ENCODE measurements at regions not wholly inside any gene's neighbourhood (a gene's known extent, or its start where the extent isn't known, plus 50 kb on each side); places are given as distances from the start of the nearest gene placed in this dataset.

- Mint-ChIP-seq H3K9me3 (ENCODE audit: insufficient read depth) (no peaks in the 10 kb centered on the region), H3K4me1 (no peaks in the 10 kb centered on the region), H3K27me3 (peaks cover 22% of the 10 kb centered on the region), H3K4me3 (no peak overlapping the region), H3K27ac (no peak overlapping the region)
- Histone ChIP-seq H3K4me3 (ENCODE audit: control extremely low read depth in 1 of 5, extremely low read depth in 1 of 5, insufficient read depth in 1 of 5, low read depth in 2 of 5, low read length in 4 of 5) (no peak overlapping the region), H3K79me2 (ENCODE audit: control insufficient read depth, insufficient read depth, low read length) (no peaks in the 10 kb centered on the region), H3K27me3 (replicated peaks in 1 of 4; ENCODE audit: control extremely low read depth in 1 of 4, control insufficient read depth in 3 of 4, insufficient read depth in 4 of 4, low read length in 3 of 4) (peaks cover 0 to 7% (median 3%) of the 10 kb centered on the region in 4 experiments), H3K36me3 (replicated peaks in 1 of 2; ENCODE audit: control extremely low read depth in 1 of 2, control insufficient read depth in 1 of 2, extremely low read depth in 1 of 2, insufficient read depth in 2 of 2, low read length in 1 of 2) (no peaks in the 10 kb centered on the region), H3K4me2 (replicated peaks; ENCODE audit: low read depth, low read length, poor library complexity, severe bottlenecking) (no peak overlapping the region), H2AFZ (ENCODE audit: insufficient read depth, low read depth, low read length, poor library complexity, severe bottlenecking) (no peak overlapping the region), H3K9ac (ENCODE audit: low read length) (no peak overlapping the region), H4K20me1 (ENCODE audit: control insufficient read depth, insufficient read depth, low read length, poor library complexity, severe bottlenecking) (no peaks in the 10 kb centered on the region), H3K27ac (ENCODE audit: low read length in 2 of 2) (no peak overlapping the region), H3K4me1 (ENCODE audit: control insufficient read depth in 2 of 2, insufficient read depth in 2 of 2, low read length in 2 of 2) (no peaks in the 10 kb centered on the region), H3K9me3 (ENCODE audit: control extremely low read depth in 1 of 3, control insufficient read depth in 2 of 3, insufficient read depth in 1 of 3, low read length in 2 of 3) (no peaks in the 10 kb centered on the region)
- DNase-seq: no peak
- ChIA-PET POLR2A (no interaction called here), CTCF (no interaction called here)
- intact Hi-C loops (cut with micrococcal nuclease): no loop called here
- no peak for ATAC-seq (ENCODE audit: low read depth)
- WGBS (ENCODE audit: insufficient coverage): 69% methylated on average over 2 of the region's 4 CpGs
- TF ChIP-seq EZH2 (IDR thresholded peaks at IDR 0.05; ENCODE audit: borderline replicate concordance, insufficient read depth, low read depth, low read length, poor library complexity, severe bottlenecking) (no peak), CTCF (IDR thresholded peaks at IDR 0.05) (no peak)
Observed at GRCh38 chr17:34164837-34165236, 90.2 kb upstream of the CCL2 start.

- Mint-ChIP-seq H3K27ac (no peak overlapping the region), H3K9me3 (ENCODE audit: insufficient read depth) (no peaks in the 10 kb centered on the region), H3K27me3 (peaks cover 22% of the 10 kb centered on the region), H3K4me3 (no peak overlapping the region), H3K4me1 (no peaks in the 10 kb centered on the region)
- ATAC-seq (ENCODE audit: low read depth) (no peak), DNase-seq (no peak)
- H3K36me3 ChIP-seq (replicated peaks in 1 of 2; ENCODE audit: control extremely low read depth in 1 of 2, control insufficient read depth in 1 of 2, extremely low read depth in 1 of 2, insufficient read depth in 2 of 2, low read length in 1 of 2): no peaks in the 10 kb centered on the region
- H3K9ac ChIP-seq (ENCODE audit: low read length): no peak overlapping the region
- TF ChIP-seq EZH2 (IDR thresholded peaks at IDR 0.05; ENCODE audit: borderline replicate concordance, insufficient read depth, low read depth, low read length, poor library complexity, severe bottlenecking) (no peak), CTCF (IDR thresholded peaks at IDR 0.05) (no peak)
- H3K79me2 ChIP-seq (ENCODE audit: control insufficient read depth, insufficient read depth, low read length): no peaks in the 10 kb centered on the region
- peaks cover 0 to 6% (median 1%) of the 10 kb centered on the region in 4 experiments for H3K27me3 ChIP-seq (replicated peaks in 1 of 4; ENCODE audit: control extremely low read depth in 1 of 4, control insufficient read depth in 3 of 4, insufficient read depth in 4 of 4, low read length in 3 of 4)
- H3K4me3 ChIP-seq (ENCODE audit: control extremely low read depth in 1 of 5, extremely low read depth in 1 of 5, insufficient read depth in 1 of 5, low read depth in 2 of 5, low read length in 4 of 5): no peak overlapping the region
- no peak overlapping the region for H3K4me2 ChIP-seq (replicated peaks; ENCODE audit: low read depth, low read length, poor library complexity, severe bottlenecking)
- H3K9me3 ChIP-seq (ENCODE audit: control extremely low read depth in 1 of 3, control insufficient read depth in 2 of 3, insufficient read depth in 1 of 3, low read length in 2 of 3): no peaks in the 10 kb centered on the region
- no peaks in the 10 kb centered on the region for H4K20me1 ChIP-seq (ENCODE audit: control insufficient read depth, insufficient read depth, low read length, poor library complexity, severe bottlenecking)
- no peak overlapping the region for H3K27ac ChIP-seq (ENCODE audit: low read length in 2 of 2)
- ChIA-PET CTCF (interaction anchor here (1.7 kb wide), 1 partner anchor 9 kb away, joined by 3 read pairs; no protein-coding TSS in a partner anchor), POLR2A (no interaction called here)
- H2AFZ ChIP-seq (ENCODE audit: insufficient read depth, low read depth, low read length, poor library complexity, severe bottlenecking): no peak overlapping the region
- intact Hi-C loops (cut with micrococcal nuclease): no loop called here
- no peaks in the 10 kb centered on the region for H3K4me1 ChIP-seq (ENCODE audit: control insufficient read depth in 2 of 2, insufficient read depth in 2 of 2, low read length in 2 of 2)
Observed at GRCh38 chr17:34166352-34166751, 88.7 kb upstream of the CCL2 start.
